ENCODE measurements at regions not wholly inside any gene's neighbourhood (a gene's known extent, or its start where the extent isn't known, plus 50 kb on each side); places are given as distances from the start of the nearest gene placed in this dataset.
"Not testable (repeated sequence)": the region's sequence is repeated elsewhere in the genome, so short reads cannot be mapped to it uniquely, and the experiment has no call there.

GRCh38 chr10:27344568-27345454, 104.2 kb upstream of the ACBD5 start:
- no peak for DNase-seq

GRCh38 chr10:27341001-27341400, 100.4 kb upstream of the ACBD5 start:
- DNase-seq = no peak

GRCh38 chr10:27335246-27335645, 94.6 kb upstream of the ACBD5 start:
- not testable (repeated sequence) for DNase-seq

- DNase-seq = no peak
These were observed 89.5 kb upstream of the ACBD5 start for GRCh38 chr10:27330074-27330473.

GRCh38 chr10:27328946-27329345, 88.3 kb upstream of the ACBD5 start:
- DNase-seq = no peak

GRCh38 chr10:27326748-27327147, 86.2 kb upstream of the ACBD5 start:
- DNase-seq = not testable (repeated sequence)

GRCh38 chr10:27319752-27320431, 79.3 kb upstream of the ACBD5 start:
- DNase-seq = peak; percentile 15

- DNase-seq = not testable (repeated sequence)
These were observed 78.5 kb upstream of the ACBD5 start for GRCh38 chr10:27319139-27319538.

- DNase-seq = not testable (repeated sequence)
These were observed 74.5 kb upstream of the ACBD5 start for GRCh38 chr10:27315082-27315481.

- DNase-seq = not testable (repeated sequence)
These were observed 73.0 kb upstream of the ACBD5 start for GRCh38 chr10:27313586-27313985.

- DNase-seq = no peak
These were observed 72.3 kb upstream of the ACBD5 start for GRCh38 chr10:27312854-27313253.

- DNase-seq = not testable (repeated sequence)
These were observed 71.2 kb upstream of the ACBD5 start for GRCh38 chr10:27311809-27312208.

GRCh38 chr10:27298522-27298850, 57.9 kb upstream of the ACBD5 start:
- DNase-seq = not testable (repeated sequence)

- no peak for DNase-seq
These were observed 57.4 kb upstream of the ACBD5 start for GRCh38 chr10:27297844-27298521.

- DNase-seq = not testable (repeated sequence)
These were observed 55.7 kb upstream of the ACBD5 start for GRCh38 chr10:27296285-27296684.

GRCh38 chr10:27291253-27291895, 50.8 kb upstream of the ACBD5 start:
- DNase-seq = peak; percentile 8
